ENCODE measurements at regions not wholly inside any gene's neighbourhood (a gene's known extent, or its start where the extent isn't known, plus 50 kb on each side); places are given as distances from the start of the nearest gene placed in this dataset.

DNA sequence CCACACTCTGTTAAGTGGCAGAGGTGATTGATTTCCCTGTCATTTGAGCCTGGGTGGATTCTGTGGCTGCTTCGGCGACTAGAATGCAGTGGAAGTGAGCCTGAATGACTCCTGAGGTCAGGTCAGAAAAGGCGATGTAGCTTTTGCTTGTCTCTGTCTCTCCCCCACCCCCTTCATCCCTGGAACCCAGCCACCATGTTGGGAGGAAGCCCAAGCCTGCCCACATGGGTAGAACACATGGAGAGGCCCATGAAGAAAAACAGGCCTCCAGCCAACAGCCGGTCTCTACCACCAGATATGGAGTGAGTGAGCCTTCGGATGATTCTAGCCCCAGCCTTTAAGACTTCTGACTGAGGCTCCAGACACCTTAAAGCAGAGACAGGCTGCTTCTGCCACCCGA is 181.0 kb downstream of the TFAP2C start:
- no peak overlapping the region for H3K4me3 ChIP-seq (ENCODE audit: control insufficient read depth, low read depth, low read length)
- no peak for DNase-seq (ENCODE audit: low read depth)
- TF ChIP-seq, protein P1, sequence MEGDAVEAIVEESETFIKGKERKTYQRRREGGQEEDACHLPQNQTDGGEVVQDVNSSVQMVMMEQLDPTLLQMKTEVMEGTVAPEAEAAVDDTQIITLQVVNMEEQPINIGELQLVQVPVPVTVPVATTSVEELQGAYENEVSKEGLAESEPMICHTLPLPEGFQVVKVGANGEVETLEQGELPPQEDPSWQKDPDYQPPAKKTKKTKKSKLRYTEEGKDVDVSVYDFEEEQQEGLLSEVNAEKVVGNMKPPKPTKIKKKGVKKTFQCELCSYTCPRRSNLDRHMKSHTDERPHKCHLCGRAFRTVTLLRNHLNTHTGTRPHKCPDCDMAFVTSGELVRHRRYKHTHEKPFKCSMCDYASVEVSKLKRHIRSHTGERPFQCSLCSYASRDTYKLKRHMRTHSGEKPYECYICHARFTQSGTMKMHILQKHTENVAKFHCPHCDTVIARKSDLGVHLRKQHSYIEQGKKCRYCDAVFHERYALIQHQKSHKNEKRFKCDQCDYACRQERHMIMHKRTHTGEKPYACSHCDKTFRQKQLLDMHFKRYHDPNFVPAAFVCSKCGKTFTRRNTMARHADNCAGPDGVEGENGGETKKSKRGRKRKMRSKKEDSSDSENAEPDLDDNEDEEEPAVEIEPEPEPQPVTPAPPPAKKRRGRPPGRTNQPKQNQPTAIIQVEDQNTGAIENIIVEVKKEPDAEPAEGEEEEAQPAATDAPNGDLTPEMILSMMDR (IDR thresholded peaks at IDR 0.05; ENCODE audit: control insufficient read depth, insufficient read depth, low read depth, low read length, missing control alignments), result no peak

DNA sequence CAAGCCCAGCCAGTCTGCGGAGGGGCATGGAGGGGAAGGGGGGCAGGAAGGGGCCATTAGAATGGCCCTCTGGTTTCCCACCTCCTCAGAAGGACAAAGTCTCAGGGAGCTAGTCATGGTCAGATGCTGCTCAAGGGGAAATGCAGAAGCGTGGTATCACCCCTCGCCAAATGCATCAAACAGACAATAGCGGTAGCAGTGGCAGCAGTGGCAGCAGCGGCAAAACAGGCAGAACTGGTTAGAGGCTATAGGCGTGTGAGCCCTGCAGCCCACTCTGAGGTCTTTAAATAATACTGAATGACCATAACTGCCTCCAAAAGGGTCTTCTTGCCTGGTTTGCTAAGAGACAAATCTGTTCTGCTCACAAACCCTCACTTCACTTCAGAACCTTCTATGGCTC is 186.7 kb downstream of the TFAP2C start:
- H3K4me3 ChIP-seq (ENCODE audit: control insufficient read depth, low read depth, low read length), result no peak overlapping the region
- no peak for DNase-seq (ENCODE audit: low read depth)
- TF ChIP-seq, protein P1 (IDR thresholded peaks at IDR 0.05; ENCODE audit: control insufficient read depth, insufficient read depth, low read depth, low read length, missing control alignments), result no peak

DNA sequence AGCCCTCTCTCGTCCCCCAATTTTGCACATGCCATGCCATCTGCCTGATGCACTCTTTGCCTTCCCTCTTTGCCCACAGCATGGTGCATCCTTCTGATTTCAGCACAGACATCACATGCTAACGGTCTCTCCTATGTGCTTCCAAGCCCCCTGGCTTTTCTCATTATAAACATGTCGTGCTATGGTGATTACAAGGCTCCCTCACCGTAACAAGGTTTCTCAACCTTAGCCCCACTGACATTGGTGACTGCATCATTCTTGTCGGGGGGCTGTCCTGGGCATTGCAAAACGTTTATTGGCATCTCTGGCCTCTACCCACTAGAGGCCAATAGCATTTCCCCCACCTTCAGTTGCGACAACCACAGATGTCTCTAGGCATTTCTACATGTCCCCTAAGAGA is 187.2 kb downstream of the TFAP2C start:
- H3K4me3 ChIP-seq (ENCODE audit: control insufficient read depth, low read depth, low read length), result no peak overlapping the region
- no peak for DNase-seq (ENCODE audit: low read depth)
- TF ChIP-seq, protein P1 (IDR thresholded peaks at IDR 0.05; ENCODE audit: control insufficient read depth, insufficient read depth, low read depth, low read length, missing control alignments), result no peak

DNA sequence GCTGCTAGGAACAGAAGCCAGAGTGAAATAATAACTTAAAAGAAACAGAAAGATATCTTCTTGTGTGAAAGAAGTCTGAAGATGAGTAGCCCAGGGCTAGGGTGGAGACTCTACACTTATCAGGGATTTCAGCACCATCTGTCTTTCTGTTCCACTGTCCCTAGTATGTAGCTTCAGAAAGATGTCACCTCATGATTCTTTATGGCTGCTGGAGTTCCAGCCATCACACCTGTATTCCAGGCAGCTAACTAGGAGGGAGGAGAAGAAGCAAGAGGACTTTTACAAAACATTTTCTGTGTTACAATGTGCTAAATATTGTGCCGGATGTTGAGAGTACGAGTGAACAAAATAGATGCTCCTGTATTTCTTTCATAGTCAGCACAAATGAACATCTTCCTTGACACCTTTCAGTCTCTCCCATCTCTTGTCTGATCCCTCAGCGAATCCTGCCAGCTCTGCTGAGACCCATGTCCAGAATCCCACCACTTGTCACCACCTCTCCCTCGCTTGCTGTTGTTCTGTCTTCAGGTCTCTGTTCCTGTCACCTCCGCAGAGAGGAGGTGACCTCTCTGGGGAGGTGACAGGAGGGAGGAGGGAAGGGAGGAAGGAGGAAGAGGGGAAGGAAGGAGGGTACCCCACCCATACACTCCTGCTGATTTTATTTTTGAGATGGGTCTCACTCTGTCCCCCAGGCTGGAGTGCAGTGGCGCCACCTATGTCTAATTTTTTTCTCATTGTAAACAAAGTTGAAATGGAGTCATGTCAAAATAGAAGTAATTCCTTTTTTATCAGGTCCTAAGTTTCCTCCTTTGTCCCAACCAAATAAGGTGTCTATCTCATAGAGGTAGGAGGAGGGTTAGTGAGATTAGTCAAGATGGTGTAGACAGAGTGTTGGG is 188.9 kb downstream of the TFAP2C start:
- H3K4me3 ChIP-seq (ENCODE audit: control insufficient read depth, low read depth, low read length), result no peak overlapping the region
- no peak for DNase-seq (ENCODE audit: low read depth)
- TF ChIP-seq, protein P1 (IDR thresholded peaks at IDR 0.05; ENCODE audit: control insufficient read depth, insufficient read depth, low read depth, low read length, missing control alignments), result no peak

DNA sequence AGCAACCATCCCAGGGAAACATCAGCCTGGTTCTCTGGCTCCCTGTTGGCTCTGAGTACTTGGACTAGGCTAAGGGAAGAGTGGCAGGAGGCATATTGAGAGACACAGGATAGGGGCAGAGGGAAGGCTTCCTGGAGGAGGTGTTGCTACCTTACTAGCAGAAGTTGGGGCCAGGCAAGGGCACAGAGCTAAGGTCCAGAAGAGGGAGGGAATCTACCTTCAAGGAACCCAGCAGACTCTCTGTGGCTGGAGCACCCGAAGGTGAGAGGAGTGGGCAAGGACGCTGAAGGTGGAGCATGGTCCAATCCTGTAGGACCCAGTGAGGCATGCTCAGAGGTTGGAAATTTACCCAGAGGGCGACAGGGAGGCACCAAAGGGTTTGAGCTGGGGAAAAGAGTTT is 191.9 kb downstream of the TFAP2C start:
- DNase-seq (ENCODE audit: low read depth), result no peak
- TF ChIP-seq, protein P1 (IDR thresholded peaks at IDR 0.05; ENCODE audit: control insufficient read depth, insufficient read depth, low read depth, low read length, missing control alignments), result no peak
- H3K4me3 ChIP-seq (ENCODE audit: control insufficient read depth, low read depth, low read length), result no peak overlapping the region

DNA sequence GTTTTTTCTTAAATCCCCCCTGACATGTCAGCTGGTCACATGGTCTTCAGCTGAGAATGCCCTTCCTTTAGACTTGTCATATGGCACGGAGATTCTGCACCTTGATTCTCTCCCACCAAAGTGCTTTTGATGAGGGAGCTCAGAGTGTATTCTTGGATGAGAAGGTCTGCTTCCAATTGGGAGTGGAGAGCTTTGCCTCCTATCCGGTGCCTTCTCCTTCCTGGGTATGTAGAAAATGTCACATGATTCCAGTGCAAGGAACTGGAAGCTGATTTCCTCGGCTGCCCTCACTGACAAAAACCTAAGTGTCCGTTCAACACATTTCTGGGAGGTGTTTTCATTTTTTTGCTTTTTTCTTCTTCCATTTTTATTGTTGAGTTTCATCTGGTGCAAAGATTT is 197.2 kb downstream of the TFAP2C start:
- H3K4me3 ChIP-seq (ENCODE audit: control insufficient read depth, low read depth, low read length), result peak overlapping the region; percentile 38
- no peak for DNase-seq (ENCODE audit: low read depth)
- TF ChIP-seq, protein P1 (IDR thresholded peaks at IDR 0.05; ENCODE audit: control insufficient read depth, insufficient read depth, low read depth, low read length, missing control alignments), result no peak

All from AG09309 (cell line).